RWPE2 (cell line): ENCODE measurements at regions not wholly inside any gene's neighbourhood (a gene's known extent, or its start where the extent isn't known, plus 50 kb on each side); places are given as distances from the start of the nearest gene placed in this dataset.

Experiments used
- ATAC-seq: fragments of 200-7000 bp; cut with Tn5 transposase; 3 replicates; pipeline ENCODE4 v1.9.1; 2021; ENCODE audit warnings: low read depth
- DNase-seq: peaks from one replicate; pipeline ENCODE4 v3.0.0-alpha.2; 2020; ENCODE audit warnings: low spot score
- H3K27ac ChIP-seq: fragments of 450-650 bp; 2 replicates; pipeline ENCODE4 v1.5.1; 2017; ENCODE audit warnings: mild to moderate bottlenecking; ENCODE audit not compliant: poor library complexity, severe bottlenecking
- H3K27me3 ChIP-seq: fragments of 250-450 bp; sonication (Bioruptor Pico); 2 replicates; pipeline ENCODE4 v1.5.1; 2021; ENCODE audit warnings: mild to moderate bottlenecking, moderate library complexity; ENCODE audit not compliant: insufficient read depth, poor library complexity, severe bottlenecking
- H3K36me3 ChIP-seq: fragments of 250-450 bp; sonication (Bioruptor Pico); 2 replicates; pipeline ENCODE4 v1.5.1; 2020; ENCODE audit warnings: low read depth, mild to moderate bottlenecking, moderate library complexity
- H3K4me1 ChIP-seq: fragments of 250-450 bp; sonication (Bioruptor Pico); 2 replicates; pipeline ENCODE4 v1.5.1; 2021; ENCODE audit warnings: mild to moderate bottlenecking, moderate library complexity; ENCODE audit not compliant: insufficient read depth, poor library complexity, severe bottlenecking
- H3K4me3 ChIP-seq: fragments of 250-450 bp; sonication (Bioruptor Pico); 2 replicates; pipeline ENCODE4 v1.5.1; 2021; ENCODE audit warnings: mild to moderate bottlenecking, moderate library complexity; ENCODE audit not compliant: severe bottlenecking
- H3K9me3 ChIP-seq: fragments of 250-450 bp; sonication (Bioruptor Pico); 2 replicates; pipeline ENCODE4 v1.5.1; 2021; ENCODE audit warnings: mild to moderate bottlenecking, moderate library complexity; ENCODE audit not compliant: severe bottlenecking
- TF ChIP-seq, protein P1 (sequence below): fragments of 450-650 bp; IDR thresholded peaks from one replicate; pipeline ENCODE4 v1.5.1; 2017; ENCODE audit warnings: mild to moderate bottlenecking, moderate library complexity; ENCODE audit not compliant: poor library complexity, severe bottlenecking

DNA sequence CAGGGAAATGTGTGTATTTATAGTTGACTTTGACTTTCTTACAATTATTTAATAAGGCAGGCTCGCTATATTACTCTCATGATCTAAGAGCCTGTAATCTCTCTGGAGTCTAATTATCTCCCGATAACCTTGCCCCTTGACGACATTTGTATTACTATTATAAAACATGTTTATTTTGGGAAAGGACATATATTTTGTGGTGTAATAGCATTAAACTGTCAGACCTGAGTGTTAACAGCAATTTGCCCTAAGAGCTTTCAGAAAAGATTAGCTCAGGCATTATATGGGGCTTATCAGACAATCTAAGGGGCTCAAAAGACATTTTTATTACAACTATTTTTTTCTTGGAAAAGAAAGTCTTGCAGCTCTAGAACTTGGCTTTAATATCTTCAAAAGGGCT lies 427.9 kb upstream of the SLIT2 start:
- Histone ChIP-seq H3K27me3 (no peaks in the 10 kb centered on the region), H3K27ac (no peak overlapping the region), H3K4me3 (no peak overlapping the region), H3K36me3 (no peaks in the 10 kb centered on the region), H3K9me3 (no peaks in the 10 kb centered on the region), H3K4me1 (no peaks in the 10 kb centered on the region)
- ATAC-seq (no peak), DNase-seq (no peak)
- TF ChIP-seq, protein P1, sequence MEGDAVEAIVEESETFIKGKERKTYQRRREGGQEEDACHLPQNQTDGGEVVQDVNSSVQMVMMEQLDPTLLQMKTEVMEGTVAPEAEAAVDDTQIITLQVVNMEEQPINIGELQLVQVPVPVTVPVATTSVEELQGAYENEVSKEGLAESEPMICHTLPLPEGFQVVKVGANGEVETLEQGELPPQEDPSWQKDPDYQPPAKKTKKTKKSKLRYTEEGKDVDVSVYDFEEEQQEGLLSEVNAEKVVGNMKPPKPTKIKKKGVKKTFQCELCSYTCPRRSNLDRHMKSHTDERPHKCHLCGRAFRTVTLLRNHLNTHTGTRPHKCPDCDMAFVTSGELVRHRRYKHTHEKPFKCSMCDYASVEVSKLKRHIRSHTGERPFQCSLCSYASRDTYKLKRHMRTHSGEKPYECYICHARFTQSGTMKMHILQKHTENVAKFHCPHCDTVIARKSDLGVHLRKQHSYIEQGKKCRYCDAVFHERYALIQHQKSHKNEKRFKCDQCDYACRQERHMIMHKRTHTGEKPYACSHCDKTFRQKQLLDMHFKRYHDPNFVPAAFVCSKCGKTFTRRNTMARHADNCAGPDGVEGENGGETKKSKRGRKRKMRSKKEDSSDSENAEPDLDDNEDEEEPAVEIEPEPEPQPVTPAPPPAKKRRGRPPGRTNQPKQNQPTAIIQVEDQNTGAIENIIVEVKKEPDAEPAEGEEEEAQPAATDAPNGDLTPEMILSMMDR: no peak

DNA sequence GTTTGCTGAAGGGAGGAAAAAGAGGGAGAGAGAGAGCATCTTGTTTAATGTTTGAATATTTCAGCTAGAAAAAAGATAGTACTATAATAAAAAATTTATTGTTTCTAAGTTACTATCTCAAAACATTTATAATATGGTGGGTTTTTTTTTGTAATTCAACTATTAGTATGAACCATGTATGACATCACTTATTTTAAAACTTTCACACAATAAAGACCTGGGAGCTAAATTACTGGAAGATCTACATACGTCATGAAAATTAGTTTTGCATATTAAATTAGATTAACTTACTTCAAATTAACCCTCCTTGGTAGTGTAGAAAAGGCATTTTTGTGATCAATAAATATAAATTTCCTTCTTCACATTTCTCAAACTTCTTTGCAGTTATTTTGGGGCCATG lies 432.0 kb upstream of the SLIT2 start:
- Histone ChIP-seq H3K27ac (no peak overlapping the region), H3K36me3 (no peaks in the 10 kb centered on the region), H3K4me3 (no peak overlapping the region), H3K9me3 (no peaks in the 10 kb centered on the region), H3K27me3 (no peaks in the 10 kb centered on the region), H3K4me1 (no peaks in the 10 kb centered on the region)
- TF ChIP-seq, protein P1: no peak
- DNase-seq (no peak), ATAC-seq (no peak)

DNA sequence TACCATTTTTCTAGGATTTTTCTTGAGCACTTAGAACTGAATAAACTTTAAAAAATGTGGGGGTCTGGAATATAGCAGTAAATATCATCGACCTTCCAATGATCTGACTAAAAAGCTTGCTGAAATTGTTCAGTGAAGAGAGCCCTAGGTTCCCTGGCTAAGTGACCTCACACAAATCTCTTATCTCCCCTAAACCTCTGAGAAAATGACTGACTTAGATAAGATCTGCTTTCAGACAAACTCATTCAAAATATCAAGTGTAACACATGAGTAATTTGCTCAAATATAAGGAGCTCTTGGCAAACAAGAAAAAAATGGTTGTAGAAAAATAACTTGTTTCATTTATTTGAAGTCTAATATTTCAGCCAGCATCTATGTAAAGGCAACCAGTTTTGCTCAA lies 441.7 kb upstream of the SLIT2 start:
- Histone ChIP-seq H3K9me3 (no peaks in the 10 kb centered on the region), H3K4me3 (no peak overlapping the region), H3K27ac (no peak overlapping the region), H3K4me1 (no peaks in the 10 kb centered on the region), H3K27me3 (no peaks in the 10 kb centered on the region), H3K36me3 (no peaks in the 10 kb centered on the region)
- ATAC-seq (no peak), DNase-seq (no peak)
- TF ChIP-seq, protein P1: no peak

DNA sequence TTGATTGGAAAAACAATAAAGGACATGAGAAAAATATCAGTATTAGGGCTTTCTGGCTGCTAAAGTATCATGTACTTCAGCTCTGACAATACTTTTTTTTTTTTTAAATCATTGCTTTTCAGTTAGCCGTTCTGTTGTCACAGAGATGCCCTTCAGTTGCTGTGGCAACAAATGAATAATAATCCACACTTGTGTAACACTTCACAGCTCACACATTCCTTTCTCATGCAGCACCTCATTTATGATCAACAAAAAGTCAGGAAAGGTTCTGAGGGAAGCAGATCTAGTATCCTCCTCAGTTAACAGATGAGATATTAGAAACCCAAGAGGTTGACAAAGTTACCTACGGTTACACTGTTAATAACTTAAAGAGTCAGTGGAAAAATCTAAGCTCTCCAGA lies 444.2 kb upstream of the SLIT2 start:
- no peaks in the 10 kb centered on the region for H3K4me1 ChIP-seq
- TF ChIP-seq, protein P1: no peak
- no peak overlapping the region for H3K4me3 ChIP-seq
- H3K36me3 ChIP-seq: no peaks in the 10 kb centered on the region
- no peak for DNase-seq
- H3K9me3 ChIP-seq: no peaks in the 10 kb centered on the region
- no peak overlapping the region for H3K27ac ChIP-seq
- ATAC-seq: peak; percentile 78; the same call in 2 of the 3 replicates
- no peaks in the 10 kb centered on the region for H3K27me3 ChIP-seq

DNA sequence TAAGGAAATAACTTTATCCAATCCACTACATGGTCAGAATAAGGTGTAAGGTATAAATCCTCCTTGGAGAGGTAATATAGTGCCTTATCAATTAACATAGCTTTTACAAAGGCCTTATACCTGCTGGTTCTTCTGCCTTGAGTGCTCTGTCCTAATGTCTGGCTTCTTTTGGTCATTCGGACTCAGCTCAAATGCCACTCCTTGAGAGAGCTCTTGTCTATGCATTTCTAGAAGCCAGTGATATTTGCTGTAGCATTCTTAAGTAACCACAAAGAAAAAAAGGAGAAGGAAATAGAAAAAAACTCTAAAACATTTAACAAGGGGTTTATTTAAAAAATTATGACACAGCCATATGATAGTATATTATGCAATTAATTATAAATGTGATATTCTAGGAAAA lies 444.8 kb upstream of the SLIT2 start:
- Histone ChIP-seq H3K36me3 (no peaks in the 10 kb centered on the region), H3K27me3 (no peaks in the 10 kb centered on the region), H3K4me1 (no peaks in the 10 kb centered on the region), H3K9me3 (no peaks in the 10 kb centered on the region), H3K4me3 (no peak overlapping the region), H3K27ac (no peak overlapping the region)
- TF ChIP-seq, protein P1: no peak
- DNase-seq: no peak
- ATAC-seq: no peak
